HG02981 (cell line): ENCODE measurements at regions not wholly inside any gene's neighbourhood (a gene's known extent, or its start where the extent isn't known, plus 50 kb on each side); places are given as distances from the start of the nearest gene placed in this dataset.

ENCODE experiments used
- ATAC-seq: cut with Tn5 transposase; IDR thresholded peaks from one replicate; pipeline ENCODE4 v1.9.1; 2021; ENCODE audit warnings: mild to moderate bottlenecking, moderate library complexity; ENCODE audit not compliant: unreplicated experiment

DNA sequence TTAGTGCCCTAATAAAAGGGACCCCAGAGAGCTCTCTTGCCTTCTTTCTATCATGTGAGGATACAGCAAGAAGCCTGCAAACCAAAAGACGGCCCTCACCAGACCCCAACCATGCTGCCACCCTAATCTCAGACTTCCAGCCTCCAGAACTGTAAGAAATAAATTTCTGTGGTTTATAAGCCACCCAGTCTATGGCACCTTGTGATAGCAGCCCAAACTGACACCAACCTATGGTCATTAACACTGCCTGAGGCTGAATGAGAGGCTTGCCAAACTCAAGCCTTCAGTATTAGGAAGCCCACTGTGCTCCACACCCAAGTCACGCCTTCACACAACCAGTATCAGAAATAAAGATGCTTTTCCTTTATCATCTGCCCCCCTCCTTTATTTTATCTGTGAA is 127.3 kb upstream of the KLF3 start:
- ATAC-seq = no peak

DNA sequence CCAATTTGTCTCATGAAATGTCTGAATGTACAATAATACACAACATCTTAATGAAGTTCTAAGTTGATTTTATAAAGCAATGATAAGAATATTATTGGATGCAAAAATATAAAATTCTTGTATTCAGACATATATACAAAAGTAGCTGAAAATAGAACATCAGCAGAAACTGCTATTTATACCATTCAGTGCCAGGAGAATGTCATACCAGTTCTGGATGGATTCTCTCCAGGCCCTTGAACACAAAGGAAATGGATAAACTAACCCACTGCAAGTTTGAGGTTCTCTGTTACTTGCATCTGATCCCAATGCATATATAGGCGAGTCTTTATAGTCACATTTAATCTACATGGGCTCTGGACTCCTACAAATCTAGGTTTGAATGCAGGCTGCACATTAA is 126.3 kb upstream of the KLF3 start:
- ATAC-seq = no peak

DNA sequence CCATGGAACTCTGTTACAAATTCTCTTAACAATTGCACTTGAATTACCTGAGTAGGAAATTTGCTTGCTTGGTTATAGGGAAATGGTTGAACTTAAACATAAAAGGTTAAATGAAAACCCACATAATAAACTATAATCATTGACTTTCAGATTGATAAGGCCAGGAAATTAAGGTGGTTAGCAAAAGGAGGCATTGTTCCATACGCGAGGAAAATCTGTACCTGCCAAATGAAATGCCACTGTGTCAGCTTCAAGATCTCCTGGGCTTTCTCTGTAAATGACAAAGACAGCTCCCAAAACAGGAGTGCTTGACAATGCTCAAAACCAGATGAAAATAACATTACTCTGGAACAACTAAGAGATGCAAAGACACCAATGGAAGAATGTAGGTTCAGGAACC is 125.5 kb upstream of the KLF3 start:
- ATAC-seq = no peak

DNA sequence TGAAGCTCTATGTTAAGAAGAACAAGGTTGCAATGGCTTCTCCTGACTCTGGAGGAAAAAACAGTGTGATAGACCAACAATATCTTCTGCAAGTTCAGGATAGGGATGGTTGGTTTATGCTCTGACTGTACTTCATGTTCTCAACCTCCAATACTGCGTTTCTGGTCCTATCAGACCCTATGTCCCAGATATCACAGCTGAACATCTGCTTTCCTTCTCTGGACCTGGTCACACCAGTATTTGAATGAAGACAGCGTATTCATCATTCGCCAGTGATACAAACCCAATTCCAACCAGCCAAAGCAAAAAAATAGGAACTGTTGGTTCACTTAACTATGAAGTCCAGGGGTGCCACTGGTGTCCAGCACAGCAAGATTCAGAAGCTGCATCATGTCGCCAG is 124.5 kb upstream of the KLF3 start:
- ATAC-seq = no peak

DNA sequence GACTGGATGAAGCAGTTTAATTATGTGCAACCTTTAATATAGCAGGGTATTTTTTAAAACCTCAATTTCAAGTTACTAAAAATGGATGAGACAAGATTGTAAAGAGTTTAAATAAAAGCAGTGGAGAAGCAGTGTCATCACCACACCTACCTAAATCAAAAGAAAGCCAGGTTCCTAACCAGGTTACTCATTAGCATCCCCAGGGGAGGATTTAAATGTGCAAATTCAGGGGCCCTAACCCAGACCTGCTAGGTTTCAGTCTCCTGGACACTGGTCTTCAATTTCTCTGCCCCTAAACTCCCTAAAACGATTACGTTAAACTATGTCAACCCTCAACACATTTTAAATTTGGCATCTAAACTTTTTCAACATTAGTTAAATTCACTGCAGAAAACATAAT is 116.9 kb upstream of the KLF3 start:
- no peak for ATAC-seq

DNA sequence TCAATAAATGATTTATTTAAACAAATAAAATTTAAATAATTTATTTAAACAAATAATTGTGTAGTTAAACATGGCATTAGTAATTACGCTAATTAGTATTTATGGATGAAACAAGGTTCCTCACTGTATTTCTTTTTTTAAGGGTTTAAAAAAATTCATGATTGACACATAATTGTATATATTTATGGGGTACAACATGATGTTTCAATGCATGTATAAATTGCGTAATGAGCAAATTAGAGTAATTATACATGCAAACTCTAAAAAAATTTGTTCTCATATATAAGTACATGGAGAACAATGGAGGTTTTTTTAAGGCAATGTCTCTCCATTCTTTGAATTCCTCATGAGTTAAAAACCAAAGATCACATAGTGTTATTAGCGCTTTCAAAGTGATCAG is 115.7 kb upstream of the KLF3 start:
- no peak for ATAC-seq

DNA sequence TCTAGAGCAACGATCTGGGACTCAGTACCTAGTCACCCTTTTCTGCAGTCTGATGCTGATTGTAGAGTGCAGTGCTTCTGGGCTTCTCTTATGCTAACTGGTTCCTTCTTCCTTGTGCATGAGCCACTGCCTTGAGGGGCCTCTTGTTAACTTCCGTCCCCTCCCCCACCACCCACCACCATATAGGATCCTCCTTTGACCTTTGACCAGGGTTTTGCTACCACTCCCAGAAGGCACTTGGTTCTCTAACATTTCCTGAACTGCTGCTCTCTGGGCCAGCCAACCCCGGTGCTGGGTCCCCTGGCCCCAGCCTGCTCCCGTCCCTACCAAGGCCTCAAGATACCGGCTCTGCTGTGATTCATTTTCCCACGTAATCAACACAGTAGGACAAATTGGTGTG is 104.6 kb upstream of the KLF3 start:
- no peak for ATAC-seq

DNA sequence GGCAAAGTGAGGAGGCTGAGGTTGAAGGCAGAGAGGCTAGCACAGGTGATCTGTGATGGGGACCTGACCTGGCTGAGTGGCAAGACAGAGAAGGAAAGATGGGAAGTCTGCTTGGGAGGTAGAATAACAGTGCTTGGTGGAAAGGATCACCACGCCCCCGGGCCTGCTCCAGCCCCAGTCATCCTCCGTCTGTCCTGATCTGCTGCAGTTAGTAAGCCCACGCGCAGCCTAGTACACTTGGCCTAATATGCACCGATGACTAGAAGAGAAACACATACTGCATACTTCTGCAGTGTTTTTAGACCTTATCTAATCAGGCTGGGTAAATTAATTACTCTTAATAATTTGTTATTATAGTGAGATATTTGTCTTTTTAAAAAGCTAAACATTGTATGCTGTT is 103.7 kb upstream of the KLF3 start:
- no peak for ATAC-seq

DNA sequence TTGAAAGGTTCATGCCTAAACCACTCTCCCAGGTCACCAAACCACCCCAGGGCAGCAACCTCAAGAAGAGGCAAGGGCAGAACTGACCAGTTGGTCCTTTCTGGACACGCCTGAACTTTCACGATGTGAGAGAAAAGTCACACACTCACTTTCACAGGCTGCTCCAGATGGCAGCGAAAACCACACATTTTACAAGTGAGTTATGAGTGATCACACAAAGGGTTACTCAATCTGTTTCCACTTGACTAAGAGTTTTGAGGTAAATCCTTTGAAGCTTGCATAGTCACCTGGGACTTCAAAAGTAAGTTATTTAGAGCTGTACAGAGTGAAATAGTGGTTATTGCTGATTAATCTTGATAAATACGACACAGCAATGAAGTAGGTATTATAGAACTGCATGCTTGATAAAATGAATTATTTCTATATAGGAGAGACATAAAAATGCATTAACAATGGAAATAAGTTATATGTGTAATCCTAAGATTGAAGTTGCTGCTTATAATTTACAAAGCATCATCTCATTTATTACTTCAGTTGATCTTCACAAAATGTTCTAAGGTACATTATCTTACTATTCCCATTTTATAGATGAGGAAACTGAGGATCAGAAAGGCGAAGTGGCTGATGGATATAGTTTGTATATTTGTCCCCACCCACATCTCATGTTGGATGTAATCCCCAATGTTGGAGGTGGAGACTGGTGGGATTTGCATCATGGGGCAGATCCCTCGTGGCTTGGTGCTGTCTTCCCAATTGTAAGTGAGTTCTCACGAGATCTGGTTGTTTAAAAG is 103.0 kb upstream of the KLF3 start:
- ATAC-seq = peak; percentile 91

DNA sequence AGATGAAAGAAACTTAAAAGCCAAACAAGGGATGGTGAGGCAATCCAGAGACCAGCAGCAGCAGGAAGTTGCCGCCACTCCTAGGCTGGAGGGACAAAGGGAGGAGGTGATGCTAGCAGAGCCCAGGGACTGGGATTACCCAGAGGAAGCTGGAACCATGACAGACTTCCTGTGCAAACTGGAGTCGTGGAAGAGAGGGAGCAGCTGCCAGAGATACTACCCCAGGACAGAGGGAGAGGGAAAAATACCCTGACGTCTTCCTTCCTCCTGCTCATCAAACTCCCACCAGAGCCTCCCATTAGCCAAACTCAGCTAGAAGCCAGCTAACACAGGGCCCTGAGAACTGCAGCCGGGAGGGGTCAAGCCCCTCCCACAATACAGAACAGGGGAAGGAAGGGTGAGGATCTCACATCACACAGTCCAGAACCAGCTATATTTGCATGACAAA is 101.2 kb upstream of the KLF3 start:
- ATAC-seq = no peak

DNA sequence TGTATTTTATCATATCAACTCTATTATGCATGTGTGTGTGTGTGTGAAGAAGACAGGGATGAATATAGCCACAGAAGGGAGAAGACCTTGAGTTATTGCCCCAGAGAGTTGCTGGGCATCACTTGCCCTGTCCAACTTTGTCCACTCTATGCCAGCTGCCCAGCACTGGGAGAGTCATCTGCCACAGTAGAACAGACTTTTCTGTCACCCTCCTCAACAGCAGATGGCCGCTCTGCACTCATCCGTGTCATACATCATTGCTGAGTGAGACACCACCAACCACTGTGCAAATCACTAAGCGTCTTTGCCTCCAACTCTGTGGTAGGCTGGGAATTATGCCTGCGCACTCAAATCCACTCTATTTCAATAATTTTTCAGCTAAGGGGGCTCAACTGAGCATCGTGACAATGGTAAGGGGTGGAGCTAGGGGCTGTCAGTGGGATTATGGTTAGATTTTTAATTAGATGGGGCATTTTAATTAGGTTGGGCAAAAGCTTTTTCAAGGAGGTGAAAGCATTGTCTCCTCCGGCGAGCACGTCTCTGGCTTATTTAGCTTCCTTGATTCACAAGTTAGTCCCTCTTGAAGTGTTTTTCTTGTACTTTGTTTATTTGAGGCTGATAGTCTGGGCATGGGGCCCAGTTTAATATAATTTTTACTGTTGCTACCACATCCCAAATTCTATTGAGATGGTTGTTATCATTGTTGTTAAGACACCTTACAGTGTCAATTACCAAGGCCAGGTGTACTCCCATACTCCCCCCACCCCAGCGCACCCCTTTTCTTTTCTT is 100.1 kb upstream of the KLF3 start:
- ATAC-seq = no peak

DNA sequence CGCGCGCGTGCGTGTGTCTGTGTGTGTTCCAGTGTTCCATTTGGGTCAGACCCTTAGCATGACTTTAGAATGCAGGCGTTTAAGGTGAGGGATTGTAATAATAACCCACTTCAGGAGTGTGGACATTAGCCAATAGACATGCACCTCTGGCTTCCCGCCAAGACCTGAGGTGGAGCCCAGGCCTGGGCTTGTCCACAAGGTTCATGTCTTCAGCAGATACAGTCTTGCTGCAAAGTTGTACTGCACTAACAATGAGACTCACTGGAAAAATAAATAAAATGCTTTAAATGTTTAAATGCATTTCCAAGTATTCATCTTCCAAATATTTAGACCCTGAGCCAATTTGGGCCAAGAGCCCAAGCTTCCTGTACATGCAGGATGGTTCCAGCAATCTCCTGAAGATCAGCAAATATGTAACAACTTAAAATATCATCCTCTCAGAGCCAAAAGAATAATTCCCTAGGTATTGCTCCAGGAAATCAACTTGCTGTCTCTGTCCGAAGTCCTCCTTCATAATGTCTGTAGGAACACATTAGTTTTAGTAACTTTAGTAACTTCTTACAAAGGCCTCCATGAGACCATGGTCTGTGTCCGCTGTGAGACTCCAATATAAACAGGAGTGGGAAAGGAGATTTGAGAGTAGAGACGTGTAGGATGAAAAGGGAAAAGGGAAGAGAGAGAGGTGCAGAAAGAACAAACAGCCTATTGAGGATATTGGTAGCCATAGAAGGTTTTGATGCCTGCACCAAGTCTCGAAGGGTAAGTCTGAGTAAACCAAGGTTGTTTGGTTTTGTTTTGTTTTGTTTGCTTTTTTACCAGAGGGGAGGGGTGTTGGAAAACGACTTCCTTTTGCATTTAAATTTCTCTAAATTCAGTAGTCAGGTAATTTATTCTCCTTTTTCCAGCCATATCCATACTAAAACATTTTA is 98.5 kb upstream of the KLF3 start:
- ATAC-seq = no peak

DNA sequence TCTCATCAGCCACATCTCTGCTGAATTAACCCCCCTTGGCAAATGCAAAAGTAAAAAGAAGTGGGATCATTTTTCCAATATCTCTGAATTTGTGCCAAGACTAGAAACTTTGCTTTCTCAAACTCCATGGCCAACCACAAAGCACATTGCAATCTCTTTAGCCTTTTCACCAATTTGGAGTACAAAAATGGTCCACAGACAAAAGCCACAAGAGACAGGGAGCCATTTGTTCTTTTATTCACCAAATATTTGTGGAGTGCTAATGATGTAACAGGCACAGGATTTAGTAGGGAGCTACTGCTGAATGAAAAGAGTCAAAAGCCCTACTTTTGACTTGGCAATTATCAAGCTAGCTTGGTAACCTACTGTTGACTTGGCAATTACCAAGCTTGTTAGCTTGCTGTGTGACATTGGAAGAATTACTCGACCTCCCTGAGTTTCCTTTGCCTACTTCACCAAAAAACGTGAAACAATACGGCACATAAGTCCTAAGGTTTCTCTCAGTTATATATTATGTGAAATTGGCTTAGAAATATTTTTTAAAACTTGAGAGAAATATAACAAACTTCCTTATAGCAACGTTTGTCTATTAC is 97.1 kb upstream of the KLF3 start:
- no peak for ATAC-seq

DNA sequence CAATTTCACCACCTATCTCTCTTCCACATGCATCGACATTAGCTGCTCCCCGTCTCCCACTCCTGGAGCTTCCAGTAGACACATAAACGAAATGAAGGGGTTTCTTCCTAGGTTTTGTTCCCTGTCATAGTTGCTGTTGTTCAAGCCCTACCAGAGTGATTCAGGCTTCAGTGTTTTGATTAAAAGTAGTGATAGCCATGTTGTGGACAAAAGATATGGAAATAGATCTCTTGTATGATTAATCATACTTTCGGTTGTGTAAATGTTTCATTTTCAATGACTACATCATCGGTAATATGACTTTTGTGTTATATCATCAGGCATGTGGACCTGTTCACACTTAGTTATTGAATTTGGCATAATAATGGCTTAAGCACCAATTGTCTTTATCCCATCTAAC is 96.5 kb upstream of the KLF3 start:
- ATAC-seq = no peak

DNA sequence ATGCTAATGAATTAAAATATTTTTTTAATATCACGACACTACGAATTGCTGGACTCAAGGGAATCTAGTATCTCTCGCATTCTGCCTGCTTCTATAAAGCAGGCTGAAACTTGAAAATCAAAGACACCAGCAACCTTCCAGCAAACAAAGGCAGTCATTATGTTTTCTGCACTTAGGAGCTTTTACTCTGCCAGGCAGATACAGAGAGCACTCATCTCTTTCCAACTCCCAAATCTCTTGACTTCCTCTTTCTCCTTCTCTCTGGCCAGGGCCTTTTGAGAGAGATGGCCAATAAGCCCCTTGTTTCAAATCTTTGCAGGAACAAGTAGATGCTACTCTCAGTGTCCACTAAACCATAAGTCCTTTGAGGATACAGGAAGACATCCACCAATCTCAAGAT is 95.2 kb upstream of the KLF3 start:
- no peak for ATAC-seq

DNA sequence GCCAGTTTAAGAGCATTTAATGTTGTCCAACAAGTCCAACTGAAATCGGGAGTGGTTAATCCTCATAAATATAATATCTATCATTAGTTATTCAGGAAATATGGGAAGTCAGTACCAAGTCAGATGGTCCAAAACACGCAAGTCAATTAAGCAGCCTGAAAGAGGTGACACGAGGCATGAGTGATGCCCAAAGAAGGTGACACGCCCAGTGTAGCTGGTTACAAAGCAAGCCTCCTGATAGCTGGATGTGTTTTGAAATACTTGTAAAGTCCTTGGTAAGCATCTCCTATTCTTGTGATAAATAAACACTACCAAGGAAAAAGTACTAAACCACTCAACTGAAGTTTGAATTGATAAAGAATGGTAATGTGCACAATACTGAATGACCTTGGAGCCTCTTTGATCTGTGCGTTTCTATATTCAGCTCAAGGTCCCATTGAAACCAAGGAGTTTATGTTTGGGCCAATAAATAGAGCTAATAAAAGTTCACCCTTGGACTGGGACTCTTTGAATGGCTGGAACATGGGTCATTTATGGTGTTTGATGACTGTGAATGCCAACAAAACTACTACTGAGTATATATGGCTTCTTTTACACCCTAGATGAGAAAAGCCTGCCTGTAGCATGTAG is 93.2 kb upstream of the KLF3 start:
- no peak for ATAC-seq

DNA sequence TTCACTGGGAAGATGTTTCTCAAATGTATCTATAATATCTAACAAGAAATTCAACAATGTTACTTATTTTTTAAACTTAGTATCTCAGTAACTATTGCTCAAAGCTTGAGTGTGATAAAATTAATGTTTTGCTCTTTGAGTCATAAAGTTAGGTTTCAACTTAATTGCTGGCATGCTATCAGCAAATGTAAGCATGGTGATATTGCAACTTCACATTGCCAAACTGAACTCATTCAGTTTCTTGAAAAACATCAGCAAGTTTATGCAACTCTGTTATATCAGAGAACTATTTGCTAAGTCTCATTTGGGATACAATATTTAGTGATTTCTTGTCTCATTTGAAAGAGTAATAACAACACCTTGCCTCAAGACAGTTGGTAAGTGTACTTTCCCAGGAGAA is 91.2 kb upstream of the KLF3 start:
- ATAC-seq = no peak

DNA sequence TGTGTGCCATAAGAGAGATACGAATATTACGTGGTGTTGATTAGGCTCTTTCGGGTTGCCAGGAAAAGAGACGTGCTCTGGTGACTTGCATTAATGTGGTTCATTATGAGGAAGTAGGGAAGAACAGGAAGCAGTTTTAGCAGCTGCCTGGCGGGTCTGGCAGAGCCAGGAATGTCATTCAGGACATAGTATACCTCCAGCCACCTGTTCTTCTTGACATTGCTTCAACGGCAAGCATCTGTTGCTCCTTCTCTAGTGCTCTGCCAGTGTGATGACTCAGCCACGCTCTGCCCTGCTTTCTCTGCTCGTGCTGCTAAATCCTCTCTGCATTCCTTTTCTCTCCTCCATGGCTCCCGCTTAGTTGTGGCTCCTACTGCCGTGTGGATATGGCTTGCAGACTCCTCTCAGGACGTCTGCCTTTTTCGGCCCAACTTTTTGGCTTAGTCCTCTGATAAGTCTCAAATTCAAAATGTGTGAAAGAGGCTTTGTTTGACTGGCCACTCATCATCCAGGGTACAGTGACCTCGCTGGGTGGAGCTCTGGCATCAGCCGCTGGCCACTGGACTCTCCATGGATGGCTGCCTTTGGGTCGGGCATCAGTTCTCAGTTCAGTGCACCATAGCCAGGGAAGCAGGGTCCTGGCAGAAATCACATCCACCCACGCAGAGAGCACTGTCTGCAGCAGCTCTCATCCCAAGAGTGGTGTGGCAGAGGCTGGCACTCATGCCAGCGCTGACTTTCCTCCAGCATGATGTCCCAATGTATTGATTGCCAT is 89.3 kb upstream of the KLF3 start:
- no peak for ATAC-seq

DNA sequence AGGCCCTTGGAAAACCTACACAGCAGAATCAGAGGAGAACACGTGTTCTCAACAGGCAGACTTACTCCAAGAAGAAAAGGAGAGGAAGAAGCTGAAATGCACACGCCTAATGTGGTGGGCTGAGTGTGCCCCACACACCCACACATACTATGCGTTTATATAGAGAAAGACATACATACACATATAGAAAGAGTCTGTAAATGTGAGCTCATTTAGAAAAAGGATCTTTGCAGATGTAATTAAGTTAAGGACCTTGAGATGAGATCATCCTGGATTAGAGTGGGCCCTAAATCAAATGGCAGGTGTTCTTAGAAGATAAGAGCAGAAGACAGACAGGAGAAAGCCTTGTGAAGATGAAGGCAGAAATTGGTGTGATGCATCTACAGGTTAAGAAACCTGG is 87.2 kb upstream of the KLF3 start:
- no peak for ATAC-seq

DNA sequence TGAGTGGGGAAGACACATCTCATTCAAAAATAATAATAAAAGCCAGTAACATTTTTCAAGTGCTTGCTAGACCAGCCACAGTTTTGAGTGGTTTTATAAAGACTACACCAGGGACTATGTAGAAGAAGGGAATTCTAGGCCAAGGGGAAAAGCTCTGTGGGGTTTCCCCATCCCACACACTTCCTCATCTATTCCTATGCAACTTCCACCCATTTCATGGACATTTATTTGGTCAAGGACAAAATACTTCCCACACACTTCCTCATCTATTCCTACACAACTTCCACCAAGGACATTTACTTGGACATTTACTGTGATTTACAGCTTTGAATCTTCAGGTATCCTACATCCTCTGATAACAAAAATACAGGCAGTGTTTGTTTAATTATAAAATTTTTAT is 86.5 kb upstream of the KLF3 start:
- no peak for ATAC-seq
